Small intestine (tissue), 7 donors: ENCODE measurements at regions not wholly inside any gene's neighbourhood (a gene's known extent, or its start where the extent isn't known, plus 50 kb on each side); places are given as distances from the start of the nearest gene placed in this dataset.

Source experiments
- DNase-seq, 2 donors: peaks; one replicate each; pipeline versions ENCODE4 v3.0.0 to v3.0.0-alpha.2; 2013
- FAIRE-seq: peaks from 2 replicates; lab custom pipeline; 2012; peaks lifted over from hg19 to GRCh38; lab: Jason Lieb, UNC
- H3K27ac ChIP-seq, 3 donors: one replicate each; pipeline ENCODE4 v1.5.1; 2013; ENCODE audit warnings: low read length in 2 of 3, mild to moderate bottlenecking in 2 of 3, control low read depth in 1 of 3, inconsistent platforms in 1 of 3, low read depth in 1 of 3, moderate library complexity in 1 of 3
- H3K27me3 ChIP-seq, 3 donors: one replicate each; pipeline ENCODE4 v1.6.1; 2013; ENCODE audit warnings: low read length in 3 of 3, inconsistent platforms in 1 of 3; ENCODE audit not compliant: control insufficient read depth in 3 of 3, insufficient read depth in 3 of 3
- H3K36me3 ChIP-seq, 3 donors: one replicate each; pipeline ENCODE4 v1.6.1; 2013; ENCODE audit warnings: low read length in 3 of 3, inconsistent platforms in 1 of 3, low read depth in 1 of 3, mild to moderate bottlenecking in 1 of 3, moderate library complexity in 1 of 3; ENCODE audit not compliant: control insufficient read depth in 3 of 3, insufficient read depth in 2 of 3
- H3K4me1 ChIP-seq, 3 donors: one replicate each; pipeline ENCODE4 v1.6.1; 2013; ENCODE audit warnings: low read length in 2 of 3, inconsistent platforms in 1 of 3, low read depth in 1 of 3, mild to moderate bottlenecking in 1 of 3, moderate library complexity in 1 of 3; ENCODE audit not compliant: control insufficient read depth in 3 of 3, insufficient read depth in 2 of 3
- H3K4me3 ChIP-seq, 3 donors: one replicate each; pipeline ENCODE4 v1.5.1; 2013; ENCODE audit warnings: low read length in 3 of 3, control low read depth in 1 of 3, inconsistent platforms in 1 of 3, low read depth in 1 of 3, mild to moderate bottlenecking in 1 of 3, moderate library complexity in 1 of 3
- H3K9me3 ChIP-seq, 2 donors: one replicate each; pipeline ENCODE4 v1.6.1; 2013; ENCODE audit warnings: low read depth in 1 of 2, low read length in 1 of 2; ENCODE audit not compliant: control insufficient read depth in 2 of 2, insufficient read depth in 1 of 2
- WGBS, 3 donors: extraction: QIAGEN DNeasy Blood & Tissue Kit; methylation state at CpG; one replicate each; pipeline ENCODE4 v1.1.7; 2013; 5-methylcytosine and 5-hydroxymethylcytosine counted together
- donor health status: healthy with polysubstance abuse.
- donor health status: control.
- donor health status: control.
- donor health status: Bipolar disorder and iron deficiency.
- donor health status: healthy.

DNA sequence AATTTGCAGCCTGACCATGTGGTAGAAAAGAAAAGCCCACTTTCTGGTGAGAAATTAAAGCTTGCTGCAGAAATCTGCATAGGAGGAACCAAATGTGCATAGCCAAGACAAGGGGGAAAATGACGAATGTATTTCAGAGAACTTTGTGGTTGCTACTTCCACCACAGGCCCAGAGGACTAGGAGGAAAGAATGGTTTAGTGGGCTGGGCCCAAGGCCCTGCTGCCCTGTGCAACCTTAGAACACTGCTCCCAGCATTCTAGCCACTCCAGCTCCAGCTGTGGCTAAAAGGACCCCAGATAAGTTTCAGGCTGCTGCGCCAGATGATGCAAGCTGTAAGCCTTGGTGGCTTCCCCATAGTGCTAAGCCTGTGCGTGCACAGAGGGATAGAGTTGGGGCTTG lies 764.3 kb downstream of the SLC6A15 start:
- H3K36me3 ChIP-seq = no peaks in the 10 kb centered on the region
- no peak overlapping the region for H3K27ac ChIP-seq
- FAIRE-seq = no peak
- H3K27me3 ChIP-seq = no peaks in the 10 kb centered on the region
- peaks cover 0 to 18% of the 10 kb centered on the region in 2 donors for H3K9me3 ChIP-seq
- no peaks in the 10 kb centered on the region for H3K4me1 ChIP-seq
- no peak for DNase-seq
- H3K4me3 ChIP-seq = no peak overlapping the region
- WGBS, 3 donors = 87 to 93% (median 91%) methylated on average over 3 of the region's 3 CpGs

GRCh38 chr12:84136862-84137367 lies 775.7 kb downstream of the SLC6A15 start:
- Histone ChIP-seq H3K27ac (no peak overlapping the region), H3K36me3 (no peaks in the 10 kb centered on the region), H3K4me1 (no peaks in the 10 kb centered on the region), H3K27me3 (no peaks in the 10 kb centered on the region), H3K4me3 (no peak overlapping the region), H3K9me3 (no peaks in the 10 kb centered on the region)
- DNase-seq (no peak), FAIRE-seq (no peak)
- 47 to 61% (median 48%) methylated on average over 4 of the region's 4 CpGs for WGBS, 3 donors

DNA sequence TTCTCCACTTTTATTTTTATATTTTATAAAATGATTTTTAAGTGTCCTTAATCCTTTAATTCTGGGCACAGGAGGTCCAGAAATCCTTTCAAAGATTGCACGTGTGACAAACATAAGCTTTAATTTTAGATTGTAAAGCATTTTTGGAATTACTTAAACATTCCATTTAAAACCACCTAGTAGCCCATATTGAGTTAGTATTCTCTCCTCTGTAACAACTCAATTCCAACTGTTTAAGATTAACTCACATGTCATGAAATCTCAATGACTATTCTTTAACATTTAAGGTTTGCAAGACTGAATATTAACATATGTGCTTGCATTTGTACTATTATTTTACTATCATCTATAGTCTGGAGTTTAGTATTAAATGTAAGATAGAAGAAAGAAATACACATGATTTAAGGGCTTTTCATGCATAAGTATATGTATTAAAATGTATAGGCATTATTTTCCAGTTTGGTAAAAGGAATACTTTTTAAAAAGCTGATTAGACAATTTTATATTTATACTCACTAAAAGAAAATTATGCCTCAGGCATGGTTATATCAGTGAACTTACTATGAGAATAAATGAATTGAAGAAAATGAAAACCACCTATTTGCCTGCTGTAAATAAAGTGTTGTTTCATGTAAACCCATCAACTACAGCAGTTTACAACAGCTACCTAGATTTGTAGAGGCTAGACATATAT lies 776.9 kb downstream of the SLC6A15 start:
- no peak overlapping the region for H3K27ac ChIP-seq
- no peaks in the 10 kb centered on the region for H3K4me1 ChIP-seq
- WGBS, 3 donors = 43 to 51% (median 49%) methylated on average over 1 of the region's 1 CpG
- H3K9me3 ChIP-seq = no peaks in the 10 kb centered on the region
- no peaks in the 10 kb centered on the region for H3K36me3 ChIP-seq
- FAIRE-seq = no peak
- H3K4me3 ChIP-seq = no peak overlapping the region
- no peak for DNase-seq
- no peaks in the 10 kb centered on the region for H3K27me3 ChIP-seq

DNA sequence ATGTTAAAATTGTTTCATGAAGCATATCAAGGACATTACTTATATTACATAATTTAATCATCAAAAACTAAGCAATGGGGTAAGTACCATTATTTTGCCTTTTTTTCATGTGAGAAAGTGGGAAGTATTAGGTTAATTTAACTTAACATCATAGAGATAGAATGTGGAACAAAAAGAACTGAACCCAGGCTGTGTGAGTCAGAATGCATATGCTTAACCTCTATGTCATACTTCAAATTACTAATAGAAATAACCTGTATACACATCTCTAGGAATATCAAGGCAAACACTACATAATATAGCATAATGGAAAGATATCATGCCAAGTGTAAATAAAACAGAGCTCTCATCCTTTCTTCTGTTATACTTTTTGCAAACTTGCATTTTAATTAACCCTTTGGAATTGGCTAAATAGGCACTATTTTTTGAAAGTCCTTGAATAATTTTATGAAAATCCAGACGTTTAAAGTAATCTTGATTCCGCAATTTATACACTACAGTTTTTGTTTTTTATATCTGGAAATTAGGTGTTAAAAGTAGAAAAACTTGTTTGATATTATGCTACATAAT lies 777.7 kb downstream of the SLC6A15 start:
- H3K4me3 ChIP-seq = no peak overlapping the region
- H3K9me3 ChIP-seq = no peaks in the 10 kb centered on the region
- no peak for DNase-seq
- 65 to 68% (median 66%) methylated on average over 2 of the region's 2 CpGs for WGBS, 3 donors
- H3K36me3 ChIP-seq = no peaks in the 10 kb centered on the region
- H3K27ac ChIP-seq = no peak overlapping the region
- no peak for FAIRE-seq
- H3K27me3 ChIP-seq = no peaks in the 10 kb centered on the region
- H3K4me1 ChIP-seq = no peaks in the 10 kb centered on the region

DNA sequence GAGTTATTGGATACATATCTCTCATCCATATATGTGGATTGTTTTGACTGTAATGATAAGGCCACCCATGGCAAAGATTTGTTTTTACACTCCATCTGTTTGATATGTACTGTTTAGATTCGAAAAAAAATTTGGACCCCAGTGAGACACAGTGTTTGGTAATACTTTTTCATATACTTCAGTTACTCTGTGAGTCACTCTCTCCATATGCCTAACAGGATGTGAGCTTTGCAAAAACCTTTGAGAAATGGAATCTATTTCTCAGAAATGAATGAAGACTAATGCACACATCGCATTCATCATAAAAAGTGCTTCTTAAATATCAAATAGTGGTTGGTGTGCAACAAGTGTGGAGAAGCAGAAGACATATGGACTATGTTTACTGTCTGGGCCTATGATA lies 781.5 kb downstream of the SLC6A15 start:
- H3K4me1 ChIP-seq = no peaks in the 10 kb centered on the region
- no peaks in the 10 kb centered on the region for H3K36me3 ChIP-seq
- no peak overlapping the region for H3K27ac ChIP-seq
- H3K9me3 ChIP-seq = peaks cover 1 to 10% of the 10 kb centered on the region in 2 donors
- FAIRE-seq (no peak), DNase-seq (no peak)
- WGBS, 3 donors = 52 to 71% (median 64%) methylated on average over 2 of the region's 2 CpGs
- H3K27me3 ChIP-seq = no peaks in the 10 kb centered on the region
- H3K4me3 ChIP-seq = no peak overlapping the region

- peaks cover 1 to 12% of the 10 kb centered on the region in 2 donors for H3K9me3 ChIP-seq
- no peak overlapping the region for H3K27ac ChIP-seq
- no peaks in the 10 kb centered on the region for H3K4me1 ChIP-seq
- no peak for DNase-seq
- H3K27me3 ChIP-seq = no peaks in the 10 kb centered on the region
- no peaks in the 10 kb centered on the region for H3K36me3 ChIP-seq
- no peak overlapping the region for H3K4me3 ChIP-seq
- 77 to 86% (median 77%) methylated on average over 25 of the region's 25 CpGs for WGBS, 3 donors
- no peak for FAIRE-seq
Observed at GRCh38 chr12:84128117-84128991, 784.2 kb downstream of the SLC6A15 start.

DNA sequence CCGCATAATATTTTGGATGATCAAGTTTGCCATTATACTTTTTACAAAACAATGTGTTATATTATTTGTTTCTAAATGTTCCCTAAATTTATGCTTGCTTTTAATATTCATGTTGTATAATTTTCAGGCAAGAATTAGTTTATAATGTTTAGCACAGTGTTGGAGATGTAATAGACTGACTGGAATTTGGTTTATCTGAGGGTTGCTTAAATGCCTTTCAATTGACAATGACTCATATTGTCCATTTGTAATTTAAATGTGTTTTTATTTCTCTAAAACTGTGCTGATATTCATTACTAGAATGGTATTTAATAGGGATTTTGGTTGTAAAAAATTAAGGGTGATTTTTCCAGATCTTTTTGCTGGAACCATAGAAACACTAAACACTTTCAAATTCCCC lies 788.4 kb downstream of the SLC6A15 start:
- Histone ChIP-seq H3K4me1 (no peaks in the 10 kb centered on the region), H3K36me3 (no peaks in the 10 kb centered on the region), H3K9me3 (peaks cover 0 to 12% of the 10 kb centered on the region in 2 donors), H3K4me3 (no peak overlapping the region), H3K27ac (no peak overlapping the region), H3K27me3 (no peaks in the 10 kb centered on the region)
- WGBS, 3 donors = 92 to 100% (median 96%) methylated on average over 1 of the region's 1 CpG
- no peak for FAIRE-seq
- DNase-seq = no peak

- H3K27ac ChIP-seq = no peak overlapping the region
- H3K9me3 ChIP-seq = no peaks in the 10 kb centered on the region
- no peak for DNase-seq
- no peak for FAIRE-seq
- 73 to 88% (median 80%) methylated on average over 3 of the region's 3 CpGs for WGBS, 3 donors
- H3K36me3 ChIP-seq = no peaks in the 10 kb centered on the region
- no peaks in the 10 kb centered on the region for H3K4me1 ChIP-seq
- no peaks in the 10 kb centered on the region for H3K27me3 ChIP-seq
- H3K4me3 ChIP-seq = no peak overlapping the region
Observed at GRCh38 chr12:84117190-84117589, 795.4 kb downstream of the SLC6A15 start.
